Astrocyte (in vitro differentiated cells and primary cell): ENCODE measurements at regions not wholly inside any gene's neighbourhood (a gene's known extent, or its start where the extent isn't known, plus 50 kb on each side); places are given as distances from the start of the nearest gene placed in this dataset.

ENCODE experiments used
- EZH2 ChIP-seq: IDR thresholded peaks from 2 replicates; pipeline ENCODE4 v1.6.1; 2012; ENCODE audit warnings: mild to moderate bottlenecking, low read length, inconsistent platforms; ENCODE audit not compliant: insufficient read depth
- TF ChIP-seq, protein P1 (sequence below): IDR thresholded peaks from 2 replicates; pipeline ENCODE4 v1.5.1; 2011; ENCODE audit warnings: low read depth, mild to moderate bottlenecking, inconsistent platforms, low read length, moderate library complexity; ENCODE audit not compliant: insufficient read depth

DNA sequence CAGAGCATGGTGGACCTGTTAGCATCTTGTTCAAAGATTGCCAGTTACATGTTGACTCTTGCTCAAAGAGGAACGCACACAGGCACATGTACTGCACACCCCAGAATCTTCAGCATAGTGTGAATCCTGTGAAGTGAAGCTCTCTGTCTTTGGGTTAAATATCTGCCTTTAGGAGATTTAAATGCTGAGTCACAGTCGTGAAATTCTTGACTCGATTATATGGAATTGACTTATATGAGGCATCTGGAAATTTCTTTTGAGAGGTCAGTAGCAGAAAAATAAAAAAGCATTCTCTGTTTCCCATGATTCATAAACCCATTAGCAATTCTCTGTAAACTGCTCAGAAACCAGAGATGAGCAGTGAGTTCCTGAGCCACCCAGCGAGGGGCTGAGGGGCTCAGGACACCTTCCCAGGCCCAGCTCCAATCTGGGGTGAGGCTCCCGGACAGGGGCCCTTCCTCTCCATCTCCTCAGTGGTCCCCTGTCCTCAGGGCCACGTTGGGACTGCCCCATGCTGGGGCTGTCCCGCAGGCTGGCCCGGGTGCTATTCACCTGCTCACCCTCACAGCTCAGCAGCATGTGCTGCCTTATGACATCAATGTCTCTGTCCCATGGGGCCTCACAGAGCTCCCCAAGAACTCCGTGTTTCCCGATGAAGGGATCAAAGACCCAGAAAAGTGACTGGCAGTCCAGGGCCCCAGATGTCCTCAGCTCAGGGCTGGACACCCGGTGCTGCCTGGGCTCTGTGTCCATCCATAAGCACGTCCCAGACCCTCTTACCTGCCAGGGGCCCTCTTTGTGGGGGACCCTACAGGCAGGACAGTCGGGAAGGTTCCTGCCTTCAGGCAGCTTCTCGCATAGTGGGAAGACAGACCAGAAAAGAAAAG is 50.0 kb upstream of the INSIG1 start:
- TF ChIP-seq, protein P1, sequence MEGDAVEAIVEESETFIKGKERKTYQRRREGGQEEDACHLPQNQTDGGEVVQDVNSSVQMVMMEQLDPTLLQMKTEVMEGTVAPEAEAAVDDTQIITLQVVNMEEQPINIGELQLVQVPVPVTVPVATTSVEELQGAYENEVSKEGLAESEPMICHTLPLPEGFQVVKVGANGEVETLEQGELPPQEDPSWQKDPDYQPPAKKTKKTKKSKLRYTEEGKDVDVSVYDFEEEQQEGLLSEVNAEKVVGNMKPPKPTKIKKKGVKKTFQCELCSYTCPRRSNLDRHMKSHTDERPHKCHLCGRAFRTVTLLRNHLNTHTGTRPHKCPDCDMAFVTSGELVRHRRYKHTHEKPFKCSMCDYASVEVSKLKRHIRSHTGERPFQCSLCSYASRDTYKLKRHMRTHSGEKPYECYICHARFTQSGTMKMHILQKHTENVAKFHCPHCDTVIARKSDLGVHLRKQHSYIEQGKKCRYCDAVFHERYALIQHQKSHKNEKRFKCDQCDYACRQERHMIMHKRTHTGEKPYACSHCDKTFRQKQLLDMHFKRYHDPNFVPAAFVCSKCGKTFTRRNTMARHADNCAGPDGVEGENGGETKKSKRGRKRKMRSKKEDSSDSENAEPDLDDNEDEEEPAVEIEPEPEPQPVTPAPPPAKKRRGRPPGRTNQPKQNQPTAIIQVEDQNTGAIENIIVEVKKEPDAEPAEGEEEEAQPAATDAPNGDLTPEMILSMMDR = no peak
- no peak for TF ChIP-seq EZH2
